ENCODE measurements at regions not wholly inside any gene's neighbourhood (a gene's known extent, or its start where the extent isn't known, plus 50 kb on each side); places are given as distances from the start of the nearest gene placed in this dataset.
"Not testable (repeated sequence)": the region's sequence is repeated elsewhere in the genome, so short reads cannot be mapped to it uniquely, and the experiment has no call there.

DNA sequence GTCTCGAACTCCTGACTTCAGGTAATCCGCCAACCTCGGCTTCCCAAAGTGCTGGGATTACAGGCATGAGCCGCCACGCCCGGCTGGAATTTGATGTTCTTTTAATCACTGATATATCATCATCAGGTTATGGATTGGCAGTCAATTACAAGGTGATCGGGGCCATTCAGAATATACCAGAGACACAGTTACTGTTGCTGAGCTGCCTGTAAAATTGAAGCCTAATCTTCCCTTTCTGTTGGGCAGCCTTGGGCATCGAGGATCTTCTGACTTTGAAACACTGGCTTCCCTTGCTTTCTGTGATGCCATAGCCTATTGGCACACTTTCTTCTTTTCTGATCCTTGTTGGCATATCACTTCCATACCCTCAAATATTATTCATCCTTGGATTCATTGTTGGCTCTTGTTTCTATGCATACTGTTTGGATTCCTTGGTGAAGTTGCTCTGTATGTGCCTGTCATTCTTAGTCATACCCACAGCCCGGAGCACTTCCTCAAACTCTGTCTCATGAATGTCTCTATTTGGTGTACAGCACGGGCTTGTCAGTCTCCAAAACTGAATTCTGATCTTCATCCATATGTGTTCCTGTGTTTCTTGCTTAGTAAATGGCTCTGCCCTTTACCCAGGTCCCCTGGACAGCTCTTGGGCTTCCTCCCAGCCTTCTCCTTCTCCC, 85.6 kb upstream of the CRYM start:
- H3K4ac ChIP-seq (ENCODE audit: low read length); H3K4me2 ChIP-seq (ENCODE audit: insufficient read depth, low read length, poor library complexity, severe bottlenecking); H3K36me3 ChIP-seq (replicated peaks in 1 of 2; ENCODE audit: control insufficient read depth in 2 of 2, insufficient read depth in 2 of 2, low read length in 2 of 2); H2BK120ac ChIP-seq (ENCODE audit: low read depth, low read length); H3K9me3 ChIP-seq (replicated peaks in 1 of 2; ENCODE audit: control insufficient read depth in 2 of 2, insufficient read depth in 1 of 2, low read depth in 1 of 2, low read length in 2 of 2); H3K23ac ChIP-seq (ENCODE audit: low read depth, low read length, poor library complexity); H3K4me3 ChIP-seq (ENCODE audit: low read length in 2 of 2); H3K14ac ChIP-seq (ENCODE audit: low read length); H2AK5ac ChIP-seq (ENCODE audit: low read depth, low read length); H2BK15ac ChIP-seq (ENCODE audit: low read length); H3K18ac ChIP-seq (ENCODE audit: low read length); H3K9ac ChIP-seq (ENCODE audit: low read depth, low read length, poor library complexity); H2AFZ ChIP-seq (ENCODE audit: low read length); H3K27ac ChIP-seq (replicated peaks; ENCODE audit: low read length); H4K91ac ChIP-seq (ENCODE audit: low read depth, low read length, poor library complexity); H2BK5ac ChIP-seq (ENCODE audit: low read length); H3K79me1 ChIP-seq (ENCODE audit: low read depth, low read length); H2BK12ac ChIP-seq (ENCODE audit: low read length); H4K8ac ChIP-seq (ENCODE audit: low read depth, low read length); H3K27me3 ChIP-seq (ENCODE audit: control insufficient read depth in 3 of 3, insufficient read depth in 3 of 3, low read depth in 1 of 3, low read length in 3 of 3); H3K4me1 ChIP-seq (ENCODE audit: control insufficient read depth in 2 of 2, insufficient read depth in 1 of 2, low read depth in 1 of 2, low read length in 2 of 2); DNase-seq (ENCODE audit: low spot score): not testable (repeated sequence)
- WGBS, 2 donors (ENCODE audit: extremely low coverage in 2 of 2, insufficient read length in 2 of 2, insufficient replicate concordance in 1 of 2), result no CpG with 5 or more reads among the region's 10 CpGs

DNA sequence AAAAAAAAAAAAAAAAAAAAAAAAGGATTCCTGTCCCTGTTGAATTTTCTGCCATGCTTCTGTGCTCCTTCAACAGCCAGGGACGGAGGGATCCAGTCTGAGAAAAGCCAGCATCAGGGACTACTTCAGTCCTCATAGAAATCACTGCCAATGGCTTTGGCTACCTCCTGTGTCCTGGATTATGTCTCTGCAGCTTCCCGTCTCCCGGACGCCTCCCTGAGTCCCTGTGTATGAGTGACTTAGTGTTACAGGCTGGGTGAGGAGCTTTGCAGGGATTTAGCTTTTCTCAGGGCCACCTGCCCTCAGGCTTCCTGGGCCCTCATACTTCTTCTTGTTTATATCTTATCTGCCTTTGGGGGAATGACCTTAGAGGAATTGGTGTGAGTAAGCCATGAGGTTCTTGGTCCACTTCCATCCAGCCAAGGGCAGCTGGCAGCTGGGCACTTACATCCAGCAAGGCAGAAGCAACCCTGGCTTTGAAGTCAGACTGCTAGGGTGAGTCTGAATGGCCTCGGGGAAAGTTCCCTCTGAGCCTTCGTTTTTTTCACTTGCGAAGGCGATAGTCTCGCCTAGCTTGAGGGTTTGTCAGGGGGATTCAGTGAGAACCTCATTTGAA, 83.6 kb upstream of the CRYM start:
- H2AK5ac ChIP-seq (ENCODE audit: low read depth, low read length); H3K27me3 ChIP-seq (ENCODE audit: control insufficient read depth in 3 of 3, insufficient read depth in 3 of 3, low read depth in 1 of 3, low read length in 3 of 3); H3K4me2 ChIP-seq (ENCODE audit: insufficient read depth, low read length, poor library complexity, severe bottlenecking); H2BK15ac ChIP-seq (ENCODE audit: low read length); H3K9ac ChIP-seq (ENCODE audit: low read depth, low read length, poor library complexity); H2BK12ac ChIP-seq (ENCODE audit: low read length); H3K23ac ChIP-seq (ENCODE audit: low read depth, low read length, poor library complexity); H3K18ac ChIP-seq (ENCODE audit: low read length); H3K27ac ChIP-seq (replicated peaks; ENCODE audit: low read length); H3K4ac ChIP-seq (ENCODE audit: low read length); H2BK120ac ChIP-seq (ENCODE audit: low read depth, low read length); H3K9me3 ChIP-seq (replicated peaks in 1 of 2; ENCODE audit: control insufficient read depth in 2 of 2, insufficient read depth in 1 of 2, low read depth in 1 of 2, low read length in 2 of 2); H3K14ac ChIP-seq (ENCODE audit: low read length); H3K4me1 ChIP-seq (ENCODE audit: control insufficient read depth in 2 of 2, insufficient read depth in 1 of 2, low read depth in 1 of 2, low read length in 2 of 2); H4K8ac ChIP-seq (ENCODE audit: low read depth, low read length); H3K4me3 ChIP-seq (ENCODE audit: low read length in 2 of 2); H2AFZ ChIP-seq (ENCODE audit: low read length); H3K36me3 ChIP-seq (replicated peaks in 1 of 2; ENCODE audit: control insufficient read depth in 2 of 2, insufficient read depth in 2 of 2, low read length in 2 of 2); H3K79me1 ChIP-seq (ENCODE audit: low read depth, low read length); DNase-seq (ENCODE audit: low spot score); H4K91ac ChIP-seq (ENCODE audit: low read depth, low read length, poor library complexity); H2BK5ac ChIP-seq (ENCODE audit: low read length): not testable (repeated sequence)
- WGBS, 2 donors (ENCODE audit: extremely low coverage in 2 of 2, insufficient read length in 2 of 2, insufficient replicate concordance in 1 of 2), result no CpG with 5 or more reads among the region's 9 CpGs

DNA sequence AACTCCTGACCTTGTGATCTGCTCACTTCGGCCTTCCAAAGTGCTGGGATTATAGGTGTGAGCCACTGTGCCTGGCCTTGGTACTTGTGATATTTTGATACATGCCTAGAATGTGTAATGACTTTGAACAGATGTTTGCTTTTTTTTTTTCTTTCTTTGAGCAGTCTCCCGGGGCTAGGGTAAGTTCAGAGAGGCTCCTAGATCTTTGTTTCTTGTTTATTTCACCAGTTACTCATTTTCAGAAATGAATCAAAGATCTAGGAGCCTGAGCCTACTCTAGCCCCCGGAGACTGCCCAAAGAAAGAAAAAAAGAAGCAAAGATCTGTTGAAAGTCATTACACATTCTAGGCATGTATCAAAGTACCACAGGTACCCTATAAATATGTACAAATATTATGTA, 83.0 kb upstream of the CRYM start:
- not testable (repeated sequence) for H2BK120ac ChIP-seq (ENCODE audit: low read depth, low read length)
- WGBS, 2 donors (ENCODE audit: extremely low coverage in 2 of 2, insufficient read length in 2 of 2, insufficient replicate concordance in 1 of 2), result no CpG with 5 or more reads among the region's 3 CpGs

DNA sequence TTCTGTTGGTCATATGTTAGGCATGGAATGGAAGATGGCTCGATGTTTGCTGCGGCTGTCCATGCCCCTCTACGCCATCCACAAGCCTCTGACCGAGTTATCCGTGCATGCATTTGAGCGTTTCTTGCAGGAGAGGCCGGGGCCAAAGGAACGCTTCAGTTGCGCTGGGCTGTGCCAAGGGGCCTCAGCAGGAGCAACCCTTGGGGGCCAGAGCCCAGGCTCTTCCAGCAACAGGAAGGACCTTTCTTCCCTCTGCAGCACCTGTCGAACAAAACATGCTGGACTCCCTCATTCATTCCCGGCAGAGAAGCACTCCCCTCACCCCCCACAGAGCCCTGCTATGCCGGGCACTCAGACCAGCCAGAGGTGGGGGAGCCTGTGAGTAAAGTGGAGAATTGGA, 81.4 kb upstream of the CRYM start:
- not testable (repeated sequence) for H3K36me3 ChIP-seq (replicated peaks in 1 of 2; ENCODE audit: control insufficient read depth in 2 of 2, insufficient read depth in 2 of 2, low read length in 2 of 2); H3K4me2 ChIP-seq (ENCODE audit: insufficient read depth, low read length, poor library complexity, severe bottlenecking); H3K9ac ChIP-seq (ENCODE audit: low read depth, low read length, poor library complexity); H3K4me3 ChIP-seq (ENCODE audit: low read length in 2 of 2); H3K27ac ChIP-seq (replicated peaks; ENCODE audit: low read length); H2BK5ac ChIP-seq (ENCODE audit: low read length); H4K91ac ChIP-seq (ENCODE audit: low read depth, low read length, poor library complexity); H3K23ac ChIP-seq (ENCODE audit: low read depth, low read length, poor library complexity); H2BK12ac ChIP-seq (ENCODE audit: low read length); H3K18ac ChIP-seq (ENCODE audit: low read length); H2AK5ac ChIP-seq (ENCODE audit: low read depth, low read length); H3K9me3 ChIP-seq (replicated peaks in 1 of 2; ENCODE audit: control insufficient read depth in 2 of 2, insufficient read depth in 1 of 2, low read depth in 1 of 2, low read length in 2 of 2); H2AFZ ChIP-seq (ENCODE audit: low read length); H3K27me3 ChIP-seq (ENCODE audit: control insufficient read depth in 3 of 3, insufficient read depth in 3 of 3, low read depth in 1 of 3, low read length in 3 of 3); H3K14ac ChIP-seq (ENCODE audit: low read length); DNase-seq (ENCODE audit: low spot score); H3K4me1 ChIP-seq (ENCODE audit: control insufficient read depth in 2 of 2, insufficient read depth in 1 of 2, low read depth in 1 of 2, low read length in 2 of 2); H2BK120ac ChIP-seq (ENCODE audit: low read depth, low read length); H2BK15ac ChIP-seq (ENCODE audit: low read length); H3K4ac ChIP-seq (ENCODE audit: low read length); H3K79me1 ChIP-seq (ENCODE audit: low read depth, low read length); H4K8ac ChIP-seq (ENCODE audit: low read depth, low read length)
- no CpG with 5 or more reads among the region's 12 CpGs for WGBS, 2 donors (ENCODE audit: extremely low coverage in 2 of 2, insufficient read length in 2 of 2, insufficient replicate concordance in 1 of 2)

More for the DNA sequence above, 83.0 kb upstream of the CRYM start:
- H3K18ac ChIP-seq (ENCODE audit: low read length); H3K14ac ChIP-seq (ENCODE audit: low read length); H2BK12ac ChIP-seq (ENCODE audit: low read length); H3K9ac ChIP-seq (ENCODE audit: low read depth, low read length, poor library complexity); H3K23ac ChIP-seq (ENCODE audit: low read depth, low read length, poor library complexity); H4K91ac ChIP-seq (ENCODE audit: low read depth, low read length, poor library complexity); H4K8ac ChIP-seq (ENCODE audit: low read depth, low read length); H2AK5ac ChIP-seq (ENCODE audit: low read depth, low read length); DNase-seq (ENCODE audit: low spot score); H2BK5ac ChIP-seq (ENCODE audit: low read length); H3K9me3 ChIP-seq (replicated peaks in 1 of 2; ENCODE audit: control insufficient read depth in 2 of 2, insufficient read depth in 1 of 2, low read depth in 1 of 2, low read length in 2 of 2); H3K4me2 ChIP-seq (ENCODE audit: insufficient read depth, low read length, poor library complexity, severe bottlenecking); H3K4me3 ChIP-seq (ENCODE audit: low read length in 2 of 2); H3K79me1 ChIP-seq (ENCODE audit: low read depth, low read length); H3K27me3 ChIP-seq (ENCODE audit: control insufficient read depth in 3 of 3, insufficient read depth in 3 of 3, low read depth in 1 of 3, low read length in 3 of 3); H2AFZ ChIP-seq (ENCODE audit: low read length); H2BK15ac ChIP-seq (ENCODE audit: low read length); H3K27ac ChIP-seq (replicated peaks; ENCODE audit: low read length); H3K4me1 ChIP-seq (ENCODE audit: control insufficient read depth in 2 of 2, insufficient read depth in 1 of 2, low read depth in 1 of 2, low read length in 2 of 2); H3K36me3 ChIP-seq (replicated peaks in 1 of 2; ENCODE audit: control insufficient read depth in 2 of 2, insufficient read depth in 2 of 2, low read length in 2 of 2); H3K4ac ChIP-seq (ENCODE audit: low read length): not testable (repeated sequence)
